Astrocyte (in vitro differentiated cells and primary cell): ENCODE measurements at regions not wholly inside any gene's neighbourhood (a gene's known extent, or its start where the extent isn't known, plus 50 kb on each side); places are given as distances from the start of the nearest gene placed in this dataset.
A peak's percentile ranks its signal among the peaks of the same experiment; 100 is the strongest.

Source experiments
- DNase-seq: peaks from one replicate; pipeline ENCODE4 v3.0.0-alpha.2; 2010; ENCODE audit warnings: low read depth
- FAIRE-seq: peaks from 2 replicates; lab custom pipeline; 2011; peaks lifted over from hg19 to GRCh38; lab: Jason Lieb, UNC
- H2AFZ ChIP-seq: 2 replicates; pipeline ENCODE4 v1.6.0; 2012; ENCODE audit warnings: low read depth, low read length, inconsistent platforms
- H3K27ac ChIP-seq: 2 replicates; pipeline ENCODE4 v1.5.1; 2011; ENCODE audit warnings: low read depth, low read length, inconsistent platforms
- H3K27me3 ChIP-seq: 2 replicates; pipeline ENCODE4 v1.6.0; 2011; ENCODE audit warnings: low read length, inconsistent platforms; ENCODE audit not compliant: insufficient read depth
- H3K36me3 ChIP-seq: 2 replicates; pipeline ENCODE4 v1.5.1; 2011; ENCODE audit warnings: low read length, inconsistent platforms; ENCODE audit not compliant: insufficient read depth
- H3K4me1 ChIP-seq: 2 replicates; pipeline ENCODE4 v1.5.1; 2011; ENCODE audit warnings: low read length, inconsistent platforms; ENCODE audit not compliant: insufficient read depth
- H3K4me2 ChIP-seq: 2 replicates; pipeline ENCODE4 v1.6.0; 2012; ENCODE audit warnings: low read length, inconsistent platforms
- H3K4me3 ChIP-seq: 2 replicates; pipeline ENCODE4 v1.5.1; 2011; ENCODE audit warnings: low read depth, mild to moderate bottlenecking, low read length, inconsistent platforms; ENCODE audit not compliant: insufficient read depth
- H3K79me2 ChIP-seq: 2 replicates; pipeline ENCODE4 v1.6.0; 2012; ENCODE audit warnings: mild to moderate bottlenecking, low read length, inconsistent platforms; ENCODE audit not compliant: insufficient read depth
- H3K9ac ChIP-seq: 2 replicates; pipeline ENCODE4 v1.6.0; 2012; ENCODE audit warnings: mild to moderate bottlenecking, low read length, inconsistent platforms
- H3K9me3 ChIP-seq: 2 replicates; pipeline ENCODE4 v1.5.1; 2012; ENCODE audit warnings: low read depth, mild to moderate bottlenecking, low read length, inconsistent platforms; ENCODE audit not compliant: insufficient read depth
- H4K20me1 ChIP-seq: 2 replicates; pipeline ENCODE4 v1.6.0; 2012; ENCODE audit warnings: low read length, inconsistent platforms; ENCODE audit not compliant: insufficient read depth
- H3K27ac Mint-ChIP-seq: one replicate; pipeline ENCODE4 v1.8.0; 2021; ENCODE audit warnings: mild to moderate bottlenecking, mixed read lengths; ENCODE audit not compliant: unreplicated experiment
- H3K27me3 Mint-ChIP-seq: one replicate; pipeline ENCODE4 v1.8.0; 2021; ENCODE audit warnings: low read depth, mixed read lengths; ENCODE audit not compliant: unreplicated experiment
- H3K36me3 Mint-ChIP-seq: one replicate; pipeline ENCODE4 v1.8.0; 2021; ENCODE audit warnings: low read depth, mixed read lengths; ENCODE audit not compliant: unreplicated experiment
- H3K4me1 Mint-ChIP-seq: one replicate; pipeline ENCODE4 v1.8.0; 2021; ENCODE audit warnings: low read depth, mixed read lengths; ENCODE audit not compliant: unreplicated experiment
- H3K4me3 Mint-ChIP-seq: one replicate; pipeline ENCODE4 v1.8.0; 2021; ENCODE audit warnings: mild to moderate bottlenecking, moderate library complexity, mixed read lengths; ENCODE audit not compliant: unreplicated experiment
- H3K9me3 Mint-ChIP-seq: one replicate; pipeline ENCODE4 v1.8.0; 2021; ENCODE audit warnings: mild to moderate bottlenecking, mixed read lengths; ENCODE audit not compliant: unreplicated experiment
- CTCF ChIP-seq: IDR thresholded peaks from 2 replicates; pipeline ENCODE4 v1.5.1; 2011; ENCODE audit warnings: low read depth, mild to moderate bottlenecking, inconsistent platforms, low read length, moderate library complexity; ENCODE audit not compliant: insufficient read depth
- EZH2 ChIP-seq: IDR thresholded peaks from 2 replicates; pipeline ENCODE4 v1.6.1; 2012; ENCODE audit warnings: mild to moderate bottlenecking, low read length, inconsistent platforms; ENCODE audit not compliant: insufficient read depth

- Mint-ChIP-seq H3K4me3 (no peak overlapping the region), H3K36me3 (no peaks in the 10 kb centered on the region), H3K4me1 (no peaks in the 10 kb centered on the region), H3K27ac (no peak overlapping the region), H3K9me3 (no peaks in the 10 kb centered on the region), H3K27me3 (no peaks in the 10 kb centered on the region)
- TF ChIP-seq EZH2 (no peak), CTCF (no peak)
- Histone ChIP-seq H3K79me2 (no peaks in the 10 kb centered on the region), H3K4me1 (no peaks in the 10 kb centered on the region), H2AFZ (no peak overlapping the region), H3K27me3 (no peaks in the 10 kb centered on the region), H3K36me3 (no peaks in the 10 kb centered on the region), H4K20me1 (no peaks in the 10 kb centered on the region), H3K9ac (no peak overlapping the region), H3K4me2 (no peak overlapping the region), H3K9me3 (no peaks in the 10 kb centered on the region), H3K4me3 (no peak overlapping the region), H3K27ac (no peak overlapping the region)
- peak; percentile 90 for FAIRE-seq
- DNase-seq: no peak
Observed at GRCh38 chrX:121592884-121593283, 545.5 kb downstream of the GLUD2 start.

GRCh38 chrX:121598356-121598755, 550.9 kb downstream of the GLUD2 start:
- Histone ChIP-seq H3K9ac (no peak overlapping the region), H2AFZ (no peak overlapping the region), H3K27me3 (no peaks in the 10 kb centered on the region), H3K9me3 (no peaks in the 10 kb centered on the region), H3K4me3 (no peak overlapping the region), H4K20me1 (no peaks in the 10 kb centered on the region), H3K36me3 (no peaks in the 10 kb centered on the region), H3K79me2 (no peaks in the 10 kb centered on the region), H3K4me1 (no peaks in the 10 kb centered on the region), H3K4me2 (no peak overlapping the region), H3K27ac (no peak overlapping the region)
- no peaks in the 10 kb centered on the region for H3K4me1 Mint-ChIP-seq
- no peaks in the 10 kb centered on the region for H3K9me3 Mint-ChIP-seq
- no peaks in the 10 kb centered on the region for H3K27me3 Mint-ChIP-seq
- no peak for TF ChIP-seq EZH2
- TF ChIP-seq CTCF: no peak
- H3K4me3 Mint-ChIP-seq: no peak overlapping the region
- DNase-seq (no peak), FAIRE-seq (no peak)
- no peak overlapping the region for H3K27ac Mint-ChIP-seq
- no peaks in the 10 kb centered on the region for H3K36me3 Mint-ChIP-seq

GRCh38 chrX:121635141-121635540, 587.7 kb downstream of the GLUD2 start:
- Histone ChIP-seq H3K9me3 (no peaks in the 10 kb centered on the region), H3K79me2 (no peaks in the 10 kb centered on the region), H3K36me3 (no peaks in the 10 kb centered on the region), H3K27me3 (no peaks in the 10 kb centered on the region), H4K20me1 (no peaks in the 10 kb centered on the region), H3K4me1 (peaks cover 3% of the 10 kb centered on the region), H3K27ac (no peak overlapping the region), H3K9ac (no peak overlapping the region), H3K4me2 (no peak overlapping the region), H3K4me3 (no peak overlapping the region), H2AFZ (no peak overlapping the region)
- no peak overlapping the region for H3K4me3 Mint-ChIP-seq
- H3K27me3 Mint-ChIP-seq: no peaks in the 10 kb centered on the region
- H3K27ac Mint-ChIP-seq: no peak overlapping the region
- H3K4me1 Mint-ChIP-seq: no peaks in the 10 kb centered on the region
- no peak for TF ChIP-seq EZH2
- TF ChIP-seq CTCF: no peak
- no peaks in the 10 kb centered on the region for H3K9me3 Mint-ChIP-seq
- FAIRE-seq (peak; percentile 76), DNase-seq (peak; percentile 54)
- no peaks in the 10 kb centered on the region for H3K36me3 Mint-ChIP-seq
